GM21825 (cell line): ENCODE measurements at regions not wholly inside any gene's neighbourhood (a gene's known extent, or its start where the extent isn't known, plus 50 kb on each side); places are given as distances from the start of the nearest gene placed in this dataset.

Source experiments
- ATAC-seq: cut with Tn5 transposase; IDR thresholded peaks from one replicate; pipeline ENCODE4 v1.9.1; 2021; ENCODE audit warnings: mild to moderate bottlenecking, moderate library complexity; ENCODE audit not compliant: unreplicated experiment

DNA sequence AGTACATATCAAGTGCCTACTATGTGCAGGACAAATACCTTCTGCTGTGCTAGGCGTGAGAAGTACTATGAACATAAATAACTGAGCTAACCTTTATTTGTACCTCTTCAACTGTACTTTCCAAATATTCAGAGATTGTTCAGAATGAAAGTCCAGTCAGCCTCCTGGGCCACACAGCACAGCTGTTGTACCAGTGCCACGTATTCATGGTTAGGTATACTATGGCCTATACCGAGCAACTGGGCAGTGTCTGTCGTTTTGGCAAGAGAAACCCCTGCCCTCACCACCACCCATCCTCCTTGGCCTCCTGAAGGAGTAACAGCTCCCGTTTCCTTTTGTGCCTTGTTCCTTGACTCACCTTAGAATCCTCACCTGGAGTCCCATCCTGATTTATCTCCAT lies 53.0 kb downstream of the RASSF10 start:
- ATAC-seq = no peak

DNA sequence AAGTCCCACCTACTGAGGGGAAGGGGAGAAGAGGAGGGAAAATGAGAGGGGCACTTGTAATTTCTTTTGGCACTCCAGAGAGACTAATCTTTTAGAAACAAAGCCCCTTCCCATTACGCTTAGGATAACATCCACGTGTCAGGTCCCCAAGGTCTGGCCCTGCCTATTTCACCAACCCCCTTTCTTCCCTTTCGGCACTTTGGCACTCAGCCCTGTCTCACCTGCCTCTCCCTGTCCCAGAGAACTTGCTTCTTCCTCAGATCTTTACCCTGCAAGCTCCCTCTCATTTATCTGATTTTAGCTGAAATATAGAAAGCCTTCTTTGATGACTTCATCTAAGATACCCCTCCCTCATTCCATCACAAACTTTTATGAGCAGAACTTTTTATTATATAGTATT lies 55.5 kb downstream of the RASSF10 start:
- no peak for ATAC-seq

DNA sequence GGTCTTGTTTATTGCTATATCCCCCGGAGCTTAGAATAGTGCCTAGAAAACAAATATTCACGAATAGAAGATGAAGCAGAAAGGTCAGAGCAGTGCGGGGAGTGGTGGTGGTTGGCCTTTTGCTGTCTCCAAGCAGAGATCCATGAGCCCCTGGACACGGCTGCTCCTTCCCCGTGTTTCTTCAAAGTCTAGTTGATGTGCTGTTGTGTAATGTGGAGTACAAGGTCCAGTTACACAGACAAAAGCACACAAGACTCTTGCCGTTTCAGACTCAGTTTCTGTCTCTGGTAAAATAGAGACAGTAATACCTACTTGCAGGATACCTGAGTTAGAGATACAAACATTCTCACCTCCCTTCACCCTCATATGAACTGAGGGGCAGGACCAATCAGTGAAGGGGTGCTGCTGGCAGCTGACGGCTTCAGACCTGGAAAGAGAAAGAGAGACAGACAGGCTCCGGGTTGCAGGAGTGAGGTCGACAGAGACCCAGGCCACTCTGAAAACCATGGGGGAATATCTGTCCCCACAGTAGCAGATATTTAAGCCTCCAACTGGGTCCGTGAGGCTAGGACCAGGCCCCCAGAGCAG lies 56.2 kb downstream of the RASSF10 start:
- no peak for ATAC-seq

DNA sequence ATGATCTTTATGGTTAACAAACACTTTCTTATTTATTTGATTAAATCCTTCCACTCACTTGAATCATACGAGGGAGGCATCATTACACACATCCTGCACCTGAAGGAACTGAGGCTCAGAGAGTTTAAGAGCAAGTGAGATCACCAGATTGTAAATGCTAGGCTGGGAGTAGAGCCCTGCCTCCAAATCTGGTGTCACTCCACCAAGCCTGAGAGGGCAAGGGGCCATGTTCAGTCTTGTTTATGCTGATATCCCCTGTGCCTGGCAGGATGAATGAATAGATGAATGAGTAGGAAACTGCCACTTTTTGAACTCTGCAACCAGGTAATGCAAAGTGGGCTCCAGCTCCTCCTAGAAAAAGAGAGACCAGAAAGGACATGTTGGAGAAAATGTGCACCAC lies 59.1 kb downstream of the RASSF10 start:
- ATAC-seq = no peak

DNA sequence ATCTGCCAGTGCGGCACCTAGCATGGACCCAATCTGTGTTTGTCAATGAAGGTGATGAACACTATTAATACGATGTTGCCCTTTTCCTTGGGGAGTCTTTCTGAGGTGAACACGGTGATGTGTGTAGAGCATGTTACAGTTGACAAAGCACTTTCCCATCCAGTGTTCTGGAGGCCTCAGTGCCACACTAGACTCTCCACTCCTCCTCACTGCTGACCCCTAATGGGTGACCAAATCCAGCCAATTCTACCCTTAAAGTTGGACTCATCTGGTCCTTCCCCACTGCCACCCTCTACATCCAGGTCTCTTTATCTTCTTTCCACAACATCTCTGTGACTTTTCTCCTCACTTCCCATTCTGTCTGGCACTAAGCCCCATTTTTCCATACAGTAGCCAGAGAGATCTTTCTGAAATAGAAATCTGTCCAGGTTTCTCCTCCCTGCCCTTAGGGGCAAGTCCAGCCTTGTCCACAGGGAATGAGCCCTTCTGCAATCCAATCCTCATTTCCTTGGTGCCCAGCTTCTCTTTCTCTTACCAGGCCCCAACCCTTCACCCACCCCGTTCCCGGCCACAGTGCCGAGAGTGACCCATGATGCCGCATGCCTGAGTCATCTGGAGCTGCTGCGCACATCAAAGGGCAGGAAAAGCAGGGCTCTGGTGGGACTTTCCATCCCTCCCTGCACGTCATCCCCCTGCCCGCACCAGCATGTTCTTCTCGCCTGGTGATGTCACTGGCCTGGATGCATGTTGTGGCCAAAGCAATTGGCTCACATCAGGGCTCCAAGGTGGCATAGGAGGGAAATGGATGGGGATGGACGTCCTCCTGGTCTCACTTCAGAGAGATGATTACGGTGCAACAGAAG lies 64.2 kb downstream of the RASSF10 start:
- ATAC-seq = no peak

DNA sequence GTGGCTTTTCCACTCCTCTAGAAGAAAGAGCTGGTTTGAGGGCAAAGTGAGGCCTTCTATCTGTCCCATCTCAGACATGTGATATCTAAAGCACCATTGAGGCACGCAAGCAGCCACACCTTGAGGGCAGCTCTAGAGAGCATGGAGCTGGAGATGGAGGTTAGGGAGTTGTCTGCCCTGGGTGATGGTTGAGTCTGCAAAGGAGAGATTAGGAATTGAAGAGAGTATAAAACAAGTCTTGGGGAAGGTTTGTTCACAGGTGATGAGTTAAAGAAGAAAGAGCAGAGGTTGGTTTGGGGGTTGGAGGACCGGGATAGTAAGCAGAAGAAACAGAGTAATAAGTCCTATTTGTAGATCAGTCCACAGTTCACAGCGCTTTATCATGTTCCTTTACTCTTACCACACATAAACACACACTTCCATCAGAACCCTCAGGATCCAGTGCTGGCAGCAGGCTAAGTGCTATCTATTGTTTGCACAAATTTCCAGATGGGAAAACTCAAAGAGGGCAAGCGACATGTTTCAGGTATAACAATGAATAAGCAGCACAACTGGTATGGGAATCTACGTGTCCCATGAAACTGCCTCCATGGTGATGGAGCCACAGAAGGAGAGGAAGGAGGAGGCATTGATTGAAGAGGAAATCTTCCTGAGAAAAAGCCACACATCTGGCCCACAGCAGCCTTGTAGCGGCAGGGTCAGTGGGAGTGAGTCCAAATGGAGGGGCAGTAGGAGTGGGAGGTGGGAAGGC lies 65.8 kb downstream of the RASSF10 start:
- no peak for ATAC-seq

DNA sequence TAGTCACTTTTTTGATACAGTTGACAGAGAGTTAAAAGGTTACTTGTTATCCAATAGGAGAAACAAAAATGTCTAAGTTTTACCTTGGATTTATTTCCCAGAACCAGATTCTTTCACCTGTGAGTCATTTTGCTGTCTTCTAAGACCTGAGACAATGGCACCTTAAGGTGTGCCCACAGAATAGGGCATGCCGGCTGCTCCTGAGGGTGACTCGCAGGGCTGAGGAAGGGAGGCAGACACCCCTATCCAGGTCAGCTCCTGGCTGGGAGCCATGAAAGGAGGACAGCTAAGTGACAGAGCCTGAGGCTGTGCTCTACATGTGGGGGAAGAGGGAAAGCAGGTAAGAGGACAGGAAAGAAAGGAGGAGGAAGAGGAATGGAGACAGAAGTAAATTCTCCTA lies 67.8 kb downstream of the RASSF10 start:
- no peak for ATAC-seq

DNA sequence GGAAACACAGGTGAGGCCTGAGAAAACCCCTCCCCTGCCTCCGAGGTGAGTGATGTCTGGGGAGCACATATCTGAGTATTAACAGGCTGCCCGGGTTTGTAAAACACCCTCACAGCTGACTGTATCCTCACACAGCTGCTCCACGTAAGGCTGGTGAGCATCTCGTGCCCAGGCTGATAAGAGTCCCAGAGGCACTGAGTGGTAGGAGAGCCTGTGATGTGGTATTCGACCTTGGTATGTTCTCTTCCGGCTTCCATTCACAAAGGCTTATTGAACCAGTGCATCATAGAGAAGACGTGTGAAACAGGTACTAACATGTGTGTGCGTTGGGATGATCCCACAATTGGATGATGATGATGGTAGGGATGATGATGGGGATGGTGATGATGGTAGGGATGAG lies 71.7 kb downstream of the RASSF10 start:
- ATAC-seq = no peak

DNA sequence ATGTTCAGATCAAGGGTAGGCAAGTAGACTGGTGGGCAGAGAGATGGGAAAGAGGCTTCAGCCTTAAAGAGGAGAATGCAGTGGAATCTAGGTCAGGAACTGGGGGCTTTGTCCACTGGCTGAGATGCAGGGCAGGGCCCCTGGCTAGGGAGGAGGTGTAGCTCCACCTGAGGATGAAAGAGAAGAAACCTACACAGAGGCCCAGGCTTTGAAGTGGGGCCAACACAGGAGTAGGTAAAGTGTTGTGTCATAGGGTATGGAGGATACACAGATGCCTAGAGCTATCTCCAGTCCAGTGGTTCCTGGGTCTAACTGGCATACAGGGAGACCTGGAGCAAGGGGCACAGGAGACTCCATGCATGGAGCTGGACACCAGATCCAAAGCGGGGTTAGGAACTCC lies 73.5 kb downstream of the RASSF10 start:
- no peak for ATAC-seq

DNA sequence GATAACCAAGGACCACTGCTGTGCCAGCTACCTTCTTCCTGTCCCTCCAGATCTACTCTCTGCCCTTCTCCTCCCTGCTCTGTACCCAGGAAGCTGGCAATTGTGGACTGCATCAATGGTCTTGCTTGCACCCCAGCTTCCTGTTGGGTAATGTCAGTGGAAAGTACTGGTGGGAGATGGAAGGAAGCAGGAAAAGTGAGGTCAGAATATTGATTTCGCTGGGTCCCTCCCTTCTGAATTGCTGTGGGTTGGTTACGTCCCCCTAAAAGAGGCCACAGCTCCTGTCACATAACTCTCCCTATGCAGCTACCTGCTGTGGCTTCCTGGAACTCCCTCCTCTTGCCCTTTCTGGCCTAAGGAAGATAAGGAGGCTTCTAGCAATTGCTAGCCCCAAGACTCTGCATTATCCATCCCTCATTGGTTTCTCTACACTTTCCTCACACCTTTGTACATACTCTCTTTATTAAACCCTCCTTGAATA lies 81.2 kb downstream of the RASSF10 start:
- no peak for ATAC-seq

DNA sequence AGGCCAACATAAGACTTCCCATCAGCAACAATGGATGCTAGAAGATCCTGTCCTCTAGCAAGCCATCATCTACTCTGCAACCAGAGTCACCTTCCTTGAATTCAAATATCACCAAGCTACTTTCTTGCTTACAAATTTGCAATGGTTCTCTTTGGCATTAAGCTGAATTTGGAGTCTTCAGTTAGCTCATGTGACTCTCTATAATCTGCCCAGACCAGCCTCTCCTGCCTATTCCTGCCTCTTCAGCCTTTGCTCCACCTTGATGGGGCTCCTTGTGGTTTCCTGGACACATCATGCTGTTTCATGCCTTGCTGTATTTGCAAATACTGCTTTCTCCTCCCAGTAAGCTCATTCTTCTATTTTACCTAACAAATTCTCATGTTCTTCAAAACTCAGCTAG lies 82.3 kb downstream of the RASSF10 start:
- no peak for ATAC-seq

DNA sequence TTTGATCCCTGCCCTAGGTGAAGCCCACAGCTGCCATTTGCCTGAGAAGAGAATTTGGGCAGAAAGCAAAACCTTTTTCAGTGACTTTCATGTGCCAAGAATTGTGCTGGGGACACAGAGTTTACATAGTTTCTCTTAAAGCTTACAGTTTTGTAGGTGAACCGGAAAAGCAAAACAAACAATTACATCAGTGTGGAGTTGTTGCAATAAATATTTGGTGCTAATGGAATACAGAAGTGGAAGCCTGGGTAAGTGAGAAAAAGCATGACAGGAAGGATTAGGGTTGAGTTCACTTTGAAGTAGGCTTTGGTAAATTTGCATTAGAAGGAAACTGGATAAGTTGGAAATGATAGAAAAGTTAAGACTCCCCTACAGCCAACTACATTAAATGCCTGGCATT lies 82.7 kb downstream of the RASSF10 start:
- ATAC-seq = no peak

DNA sequence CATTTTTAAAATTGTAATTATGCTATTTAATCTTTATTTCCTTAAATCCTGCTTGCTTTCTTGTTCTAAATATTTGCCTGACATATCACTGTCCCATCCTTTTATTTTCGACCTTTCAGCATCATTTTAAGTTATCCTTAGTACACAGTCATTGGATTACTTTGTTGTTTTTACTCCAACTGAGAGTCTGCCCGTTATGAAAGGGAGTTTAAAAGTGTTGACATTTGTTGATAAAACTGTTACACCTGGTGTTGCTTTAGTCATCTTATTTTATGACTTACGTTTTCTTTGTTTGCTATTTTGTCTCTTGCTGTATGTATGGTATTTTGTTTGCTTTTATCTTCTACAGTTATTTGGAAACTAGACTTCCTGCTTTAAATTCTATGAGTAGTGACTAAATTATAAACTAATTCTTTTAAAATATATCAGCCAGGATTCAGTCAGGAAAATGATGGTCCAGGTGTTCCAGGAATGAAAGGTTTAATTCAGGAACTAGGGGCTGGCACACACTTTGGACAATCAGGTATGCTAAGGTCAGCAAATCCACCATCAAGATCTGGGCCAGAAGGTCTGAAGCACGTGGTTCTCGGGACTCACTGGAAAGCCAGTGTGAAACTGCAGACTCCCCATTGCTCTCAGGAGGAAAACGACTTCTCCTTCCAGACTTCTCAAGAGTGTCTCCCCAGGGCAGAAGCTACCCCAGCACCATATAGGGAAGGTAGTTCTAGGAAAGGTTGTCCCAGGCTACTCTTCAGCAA lies 86.0 kb downstream of the RASSF10 start:
- no peak for ATAC-seq

DNA sequence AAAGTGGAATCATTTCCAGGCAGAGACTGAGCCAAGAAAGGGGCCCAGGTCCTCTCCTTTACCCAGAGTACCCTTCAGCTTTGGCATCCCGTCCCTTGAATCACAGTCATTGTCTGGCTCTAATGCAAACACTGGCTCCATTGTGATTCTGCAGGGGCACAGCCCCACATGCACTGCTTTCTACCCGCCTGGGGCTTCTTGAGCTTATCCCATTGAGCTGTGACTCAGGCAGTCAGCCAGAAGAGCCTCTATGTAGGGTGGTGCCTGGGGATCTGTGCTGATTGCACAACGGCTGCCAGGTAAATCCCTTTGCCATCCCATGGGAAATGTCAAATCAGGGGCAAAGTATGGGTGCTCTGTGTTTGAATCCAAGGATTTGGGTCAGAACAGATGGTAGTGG lies 88.9 kb downstream of the RASSF10 start:
- ATAC-seq = no peak

DNA sequence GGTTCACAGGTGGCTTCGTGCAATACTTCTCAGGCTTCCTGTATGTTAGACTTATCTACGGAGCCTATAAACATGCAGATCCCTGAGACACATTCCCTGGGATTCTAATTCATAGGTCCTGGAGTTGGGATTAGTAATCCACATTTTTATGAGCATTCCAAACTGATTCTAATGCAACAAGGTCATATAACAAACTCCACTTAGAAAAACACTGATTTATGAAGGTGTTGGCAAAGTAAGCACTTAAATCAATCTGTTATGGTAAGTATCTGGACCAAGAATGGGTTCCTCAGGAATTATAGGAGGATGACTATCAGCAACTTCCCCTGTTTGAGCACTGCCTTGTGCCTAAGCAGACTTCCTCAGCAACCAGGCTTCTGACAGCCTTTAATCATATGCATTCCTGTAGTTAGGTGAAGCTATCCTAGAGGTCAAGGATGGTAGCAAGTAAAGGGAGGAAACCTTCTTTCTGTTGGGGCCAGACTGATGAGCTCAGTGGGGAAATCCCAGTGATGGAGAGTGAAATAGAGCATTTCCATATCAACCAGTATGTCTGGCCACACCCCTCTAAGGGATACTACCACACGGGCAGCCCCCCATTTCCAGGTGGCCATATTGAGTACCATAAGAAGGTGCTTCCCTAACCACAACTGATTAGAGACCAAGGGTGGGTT lies 89.6 kb downstream of the RASSF10 start:
- no peak for ATAC-seq

DNA sequence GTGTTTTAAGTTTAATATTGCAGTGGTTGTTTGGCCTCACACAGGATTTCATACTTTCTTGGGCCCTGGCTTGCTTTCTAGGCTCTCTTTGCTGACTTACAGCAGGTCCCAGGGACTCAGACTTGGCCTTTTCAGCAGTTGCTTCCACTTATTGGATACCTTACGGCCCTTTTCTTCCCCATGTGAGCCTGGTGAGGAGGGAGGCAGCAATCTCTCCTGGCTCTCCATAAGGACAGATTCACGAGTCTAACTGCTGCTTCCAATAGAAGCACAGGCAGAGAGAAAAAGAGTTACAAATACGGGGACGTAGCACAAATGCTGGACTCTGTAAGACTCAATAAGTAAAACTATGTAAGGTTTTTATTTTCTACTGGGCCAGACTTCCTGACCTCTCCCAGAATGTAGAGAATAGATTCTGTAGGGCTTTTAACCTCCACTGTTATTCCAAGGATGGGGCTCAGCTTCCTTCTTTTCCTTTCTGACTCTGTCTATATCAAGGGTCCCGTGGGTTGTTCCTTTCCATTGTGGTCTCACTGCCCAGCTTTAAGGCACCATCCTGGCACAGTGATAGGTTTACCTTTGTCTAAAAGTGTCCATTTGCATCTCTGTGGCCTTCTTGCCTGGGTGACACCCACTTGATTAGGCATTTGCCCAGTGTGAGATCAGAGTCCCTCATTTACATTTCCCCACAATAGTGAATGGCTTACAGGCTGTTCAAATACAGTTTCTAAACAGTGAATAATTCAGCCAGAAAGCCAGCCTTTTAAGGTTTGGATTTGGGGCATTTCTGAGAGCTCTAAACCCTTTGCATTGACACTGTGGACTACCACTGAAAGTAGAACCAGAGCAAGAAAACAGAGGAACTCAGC lies 92.8 kb downstream of the RASSF10 start:
- ATAC-seq = no peak

DNA sequence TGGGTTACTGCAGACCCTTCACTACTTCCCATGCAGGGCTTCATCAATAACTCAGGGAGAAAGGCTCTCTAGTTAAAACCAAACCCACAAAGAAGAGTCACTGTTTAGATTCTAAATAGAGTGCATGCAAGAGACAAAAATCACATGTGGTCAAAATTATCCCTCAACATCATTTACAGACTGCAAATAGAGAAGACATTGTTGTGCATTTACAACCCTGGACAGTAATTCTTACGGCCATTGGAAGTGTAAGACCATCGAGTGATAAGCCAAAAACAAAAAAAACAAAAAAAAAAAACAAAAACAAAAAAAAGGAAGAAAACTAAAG lies 93.4 kb downstream of the RASSF10 start:
- ATAC-seq = no peak

DNA sequence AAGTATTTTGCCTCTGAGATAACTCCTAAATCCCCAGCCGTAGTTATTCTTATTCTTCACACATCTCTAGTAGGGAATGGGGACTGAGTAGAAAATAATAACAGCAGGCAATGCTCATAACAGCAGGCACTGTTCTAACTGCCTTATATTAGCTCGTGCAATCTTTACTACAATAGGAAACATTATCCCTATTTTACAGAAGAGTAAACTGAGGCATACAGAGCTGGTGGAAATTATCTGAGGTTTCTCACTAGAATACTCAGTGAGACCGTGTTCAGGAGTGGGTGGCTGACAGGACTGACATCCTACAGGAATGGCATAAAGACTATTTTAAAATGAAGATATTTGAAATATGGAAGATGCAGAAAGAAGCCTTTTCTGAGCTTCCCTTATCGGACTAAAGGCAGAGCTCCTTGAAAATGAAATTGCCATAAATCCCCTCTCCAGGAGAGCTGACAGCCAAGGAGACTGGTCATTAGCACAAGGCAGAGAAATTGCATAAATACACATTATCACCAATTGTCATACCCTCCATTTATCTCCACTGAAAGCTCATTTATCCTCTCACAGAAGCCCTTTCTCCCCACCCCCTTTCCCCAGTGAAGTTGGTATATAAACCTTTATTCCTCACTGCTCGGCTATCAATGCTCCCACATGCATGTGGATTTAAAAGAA lies 93.9 kb downstream of the RASSF10 start:
- no peak for ATAC-seq

DNA sequence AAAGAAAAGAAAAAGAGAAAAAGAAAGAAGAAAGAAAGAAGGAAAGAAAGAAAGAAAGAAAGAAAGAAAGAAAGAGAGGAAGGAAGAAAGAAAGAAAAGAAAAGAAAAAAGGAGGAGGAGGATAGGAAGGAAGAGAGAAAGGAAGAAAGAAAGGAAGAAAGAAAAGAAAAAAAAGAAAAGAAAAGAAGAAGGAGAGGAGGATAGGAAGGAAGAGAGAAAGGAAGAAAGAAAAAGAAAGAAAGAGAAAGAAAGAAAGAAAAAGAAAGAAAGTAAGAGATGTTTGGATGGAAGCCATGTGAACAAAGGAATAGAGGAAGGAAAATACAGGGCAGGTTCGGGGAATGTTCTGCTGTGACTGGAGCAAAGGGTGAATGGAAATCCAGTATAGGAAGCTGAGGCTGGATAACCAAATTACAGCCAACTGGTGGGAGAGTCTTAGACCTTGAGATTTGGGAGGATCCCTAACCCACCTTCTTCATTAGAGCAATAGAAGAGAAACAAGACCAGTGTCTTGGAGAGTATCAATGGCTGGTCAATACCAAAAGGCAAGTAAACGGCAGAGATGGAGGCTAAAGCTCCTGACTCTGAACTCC lies 94.9 kb downstream of the RASSF10 start:
- no peak for ATAC-seq
